GM12878 (cell line): ENCODE measurements at regions not wholly inside any gene's neighbourhood (a gene's known extent, or its start where the extent isn't known, plus 50 kb on each side); places are given as distances from the start of the nearest gene placed in this dataset.

Experiments used
- ATAC-seq: fragments of 200-7000 bp; cut with Tn5 transposase; 3 replicates; pipeline ENCODE4 v1.9.1; 2020; ENCODE audit warnings: mild to moderate bottlenecking, moderate library complexity
- BruUV-seq: library from RNA; stranded (reverse); fragments of 400-500 nt; replicated peaks from 2 replicates; lab custom pipeline; 2021; lab: Mats Ljungman, UMichigan
- CTCF ChIA-PET: fragments of 300-600 bp; sonication (Branson Sonifier 250); formaldehyde crosslinking; extraction: SDS; loops from one replicate; lab custom pipeline; 2021; ENCODE audit warnings: inconsistent platforms; lab: Yijun Ruan, JAX
- POLR2A ChIA-PET: fragments of 350-600 bp; formaldehyde crosslinking; extraction: SDS; loops from one replicate; lab custom pipeline; 2021; ENCODE audit warnings: inconsistent platforms; lab: Charles Lee
- RAD21 ChIA-PET: fragments of 300-600 bp; sonication (Branson Sonifier 250); formaldehyde crosslinking; loops from one replicate; lab custom pipeline; 2023; ENCODE audit warnings: antibody characterized with exemption; ENCODE audit not compliant: unreplicated experiment; lab: Charles Lee
- SMC1A ChIA-PET: fragments of 300-600 bp; sonication (Branson Sonifier 250); formaldehyde crosslinking; loops from one replicate; lab custom pipeline; 2023; ENCODE audit not compliant: unreplicated experiment, uncharacterized antibody; lab: Charles Lee
- DNase-seq: peaks from one replicate; pipeline ENCODE4 v3.0.0-alpha.2; 2011; ENCODE audit warnings: low read depth, low spot score
- FAIRE-seq: peaks from 3 replicates; lab custom pipeline; 2011; peaks lifted over from hg19 to GRCh38; lab: Jason Lieb, UNC
- H2AFZ ChIP-seq: 2 replicates; pipeline ENCODE4 v1.6.0; 2011; ENCODE audit warnings: low read depth, low read length, control low read depth; ENCODE audit not compliant: control insufficient read depth
- H3K27ac ChIP-seq: 2 replicates; pipeline ENCODE4 v1.5.1; 2011; ENCODE audit warnings: control low read depth; ENCODE audit not compliant: control insufficient read depth, insufficient read depth
- H3K27me3 ChIP-seq, 2 experiments: replicated peaks in 1 of 2; 2 replicates each; pipeline versions ENCODE4 v1.6.0 to v1.6.1; 2011; ENCODE audit warnings: low read length in 1 of 2; ENCODE audit not compliant: control insufficient read depth in 2 of 2, insufficient read depth in 2 of 2
- H3K36me3 ChIP-seq, 2 experiments: 2 replicates each; pipeline ENCODE4 v1.5.1; 2011; ENCODE audit warnings: low read length in 1 of 2; ENCODE audit not compliant: control insufficient read depth in 2 of 2, insufficient read depth in 2 of 2
- H3K4me1 ChIP-seq: 2 replicates; pipeline ENCODE4 v1.6.1; 2011; ENCODE audit warnings: mild to moderate bottlenecking, low read length, moderate library complexity, mixed read lengths; ENCODE audit not compliant: control insufficient read depth, insufficient read depth
- H3K4me2 ChIP-seq: 2 replicates; pipeline ENCODE4 v1.6.0; 2011; ENCODE audit warnings: control low read depth; ENCODE audit not compliant: control insufficient read depth, insufficient read depth
- H3K4me3 ChIP-seq: fragments of 200-600 bp; sonication (generic); 2 replicates; pipeline ENCODE4 v1.5.1; 2016
- H3K79me2 ChIP-seq: 2 replicates; pipeline ENCODE4 v1.6.0; 2011; ENCODE audit warnings: low read length; ENCODE audit not compliant: control insufficient read depth, insufficient read depth
- H3K9ac ChIP-seq: 2 replicates; pipeline ENCODE4 v1.8.0; 2011; ENCODE audit warnings: low read length, control low read depth, mixed read lengths; ENCODE audit not compliant: control insufficient read depth, insufficient read depth
- H3K9me3 ChIP-seq: replicated peaks from 3 replicates; pipeline ENCODE4 v1.5.1; 2011; ENCODE audit warnings: mild to moderate bottlenecking, low read length; ENCODE audit not compliant: control insufficient read depth, insufficient read depth
- H4K20me1 ChIP-seq: 2 replicates; pipeline ENCODE4 v1.6.0; 2011; ENCODE audit not compliant: control insufficient read depth, insufficient read depth
- ATF7 ChIP-seq: fragments of 450-650 bp; IDR thresholded peaks from 2 replicates; pipeline ENCODE4 v1.6.1; 2016; ENCODE audit warnings: low read depth, mild to moderate bottlenecking
- BMI1 ChIP-seq: fragments of 450-650 bp; IDR thresholded peaks from 2 replicates; pipeline ENCODE4 v1.6.1; 2016; ENCODE audit warnings: mild to moderate bottlenecking, moderate library complexity, borderline replicate concordance
- EGR1 ChIP-seq, 2 experiments: IDR thresholded peaks; 1 replicate in 1 of 2; 2 replicates in 1 of 2; pipeline ENCODE4 v1.6.1; 2011 to 2012; ENCODE audit warnings: low read depth in 2 of 2, low read length in 2 of 2, borderline replicate concordance in 1 of 2, mild to moderate bottlenecking in 1 of 2, moderate library complexity in 1 of 2
- EP300 ChIP-seq, 2 experiments: fragments of 150-350 bp in 1 of 2; IDR thresholded peaks; 2 replicates each; pipeline ENCODE4 v1.6.1; 2011 to 2012; ENCODE audit warnings: low read depth in 2 of 2, low read length in 2 of 2, borderline replicate concordance in 1 of 2, improper control_type of control experiment in 1 of 2, inconsistent platforms in 1 of 2; ENCODE audit not compliant: control insufficient read depth in 1 of 2
- EZH2 ChIP-seq: IDR thresholded peaks from 2 replicates; pipeline ENCODE4 v1.6.1; 2012; ENCODE audit warnings: low read depth, mild to moderate bottlenecking, control low read depth, inconsistent platforms, low read length, borderline replicate concordance; ENCODE audit not compliant: control insufficient read depth
- HCFC1 ChIP-seq: fragments of 150-350 bp; IDR thresholded peaks from 2 replicates; pipeline ENCODE4 v1.6.1; 2014; ENCODE audit warnings: low read length
- IKZF1 ChIP-seq: fragments of 450-650 bp; conservative IDR thresholded peaks from 2 replicates; pipeline ENCODE4 v1.6.1; 2017; ENCODE audit warnings: antibody characterized with exemption, mild to moderate bottlenecking
- MYB ChIP-seq: fragments of 150-350 bp; IDR thresholded peaks from 2 replicates; pipeline ENCODE4 v1.6.1; 2014; ENCODE audit warnings: mild to moderate bottlenecking, low read depth, low read length, borderline replicate concordance
- PML ChIP-seq: IDR thresholded peaks from 2 replicates; pipeline ENCODE4 v1.6.1; 2012; ENCODE audit warnings: low read length, inconsistent platforms
- POU2F2 ChIP-seq: IDR thresholded peaks from 3 replicates; pipeline ENCODE4 v1.6.1; 2011; ENCODE audit warnings: low read depth, mild to moderate bottlenecking, low read length, borderline replicate concordance
- RBBP5 ChIP-seq: fragments of 200-600 bp; sonication (generic); conservative IDR thresholded peaks from 2 replicates; pipeline ENCODE4 v1.6.1; 2016
- SIN3A ChIP-seq: IDR thresholded peaks from 2 replicates; pipeline ENCODE4 v1.6.1; 2012; ENCODE audit warnings: low read depth, low read length, improper control_type of control experiment
- SP1 ChIP-seq: IDR thresholded peaks from one replicate; pipeline ENCODE4 v1.6.1; 2011; ENCODE audit warnings: low read depth, low read length
- SREBF2 ChIP-seq: IDR thresholded peaks from 2 replicates; pipeline ENCODE4 v1.6.1; 2012; ENCODE audit warnings: mild to moderate bottlenecking, low read length
- STAT1 ChIP-seq: fragments of 450-650 bp; conservative IDR thresholded peaks from 2 replicates; pipeline ENCODE4 v1.6.1; 2014; ENCODE audit warnings: antibody characterized with exemption, mild to moderate bottlenecking
- SUZ12 ChIP-seq: fragments of 200-600 bp; sonication (generic); IDR thresholded peaks from one replicate; pipeline ENCODE4 v1.6.1; 2018; ENCODE audit warnings: antibody characterized with exemption, mild to moderate bottlenecking; ENCODE audit not compliant: unreplicated experiment
- TBL1XR1 ChIP-seq: IDR thresholded peaks from 2 replicates; pipeline ENCODE4 v1.6.1; 2012; ENCODE audit warnings: low read depth, low read length, improper control_type of control experiment
- TCF3 ChIP-seq: IDR thresholded peaks from 2 replicates; pipeline ENCODE4 v1.6.1; 2012; ENCODE audit warnings: low read depth, mild to moderate bottlenecking, low read length, borderline replicate concordance; ENCODE audit not compliant: insufficient read depth
- ZNF217 ChIP-seq: fragments of 450-650 bp; IDR thresholded peaks from 2 replicates; pipeline ENCODE4 v1.6.1; 2017; ENCODE audit warnings: antibody characterized with exemption, mild to moderate bottlenecking
- WGBS: methylation state at CpG from one replicate; pipeline ENCODE4 v1.1.6; 2016; ENCODE audit warnings: low lambda C conversion rate; ENCODE audit not compliant: insufficient replicate concordance, insufficient coverage; ENCODE audit errors: missing lambda C conversion rate; 5-methylcytosine and 5-hydroxymethylcytosine counted together
- in situ Hi-C: fragments of 300-500 bp; cut with MboI; formaldehyde crosslinking; loops from 9 replicates; pipeline ENCODE4 v1.14.3; 2018; ENCODE audit warnings: mixed read lengths
- intact Hi-C: fragments of 100-400 bp; cut with micrococcal nuclease; formaldehyde crosslinking; loops from one replicate; pipeline ENCODE4 v1.14.2; 2022; ENCODE audit not compliant: unreplicated experiment

DNA sequence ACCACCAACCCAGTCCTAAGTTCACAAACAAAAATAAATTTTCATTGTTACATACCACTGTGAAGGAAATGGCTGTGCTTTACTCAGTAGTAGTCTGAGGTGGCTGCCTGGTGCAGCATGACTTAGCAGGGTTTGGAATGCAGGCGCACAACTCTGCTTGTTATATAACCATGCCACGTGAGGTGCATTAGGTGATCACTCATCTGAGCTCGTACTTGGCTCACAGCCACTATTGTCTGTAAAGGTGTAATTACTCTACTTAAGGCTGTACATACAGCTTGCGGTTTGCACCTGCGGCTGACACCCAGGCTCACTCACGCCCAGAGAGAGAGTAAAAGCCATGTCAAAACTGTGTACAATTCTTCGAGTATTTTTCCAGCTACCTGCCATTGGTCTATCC, 599.4 kb downstream of the LTN1 start:
- ChIA-PET POLR2A (no interaction called here), SMC1A (no interaction called here), CTCF (no interaction called here), RAD21 (no interaction called here)
- Histone ChIP-seq H3K4me1 (no peaks in the 10 kb centered on the region), H3K4me2 (no peak overlapping the region), H3K27ac (no peak overlapping the region), H3K27me3 (no peaks in the 10 kb centered on the region), H2AFZ (no peak overlapping the region), H3K4me3 (no peak overlapping the region), H3K9ac (no peak overlapping the region), H3K36me3 (no peaks in the 10 kb centered on the region), H3K79me2 (no peaks in the 10 kb centered on the region), H3K9me3 (no peaks in the 10 kb centered on the region; the same call in 2 of the 3 replicates), H4K20me1 (no peaks in the 10 kb centered on the region)
- in situ Hi-C loops (no loop called here), intact Hi-C loops (no loop called here)
- TF ChIP-seq SP1: no peak
- TF ChIP-seq RBBP5: no peak
- no peak for TF ChIP-seq STAT1
- TF ChIP-seq SIN3A: no peak
- no peak for TF ChIP-seq POU2F2
- no peak for TF ChIP-seq BMI1
- no peak for FAIRE-seq
- no peak for ATAC-seq
- 25% methylated on average over 7 of the region's 7 CpGs for WGBS
- no TSS peak for BruUV-seq
- no peak for DNase-seq

DNA sequence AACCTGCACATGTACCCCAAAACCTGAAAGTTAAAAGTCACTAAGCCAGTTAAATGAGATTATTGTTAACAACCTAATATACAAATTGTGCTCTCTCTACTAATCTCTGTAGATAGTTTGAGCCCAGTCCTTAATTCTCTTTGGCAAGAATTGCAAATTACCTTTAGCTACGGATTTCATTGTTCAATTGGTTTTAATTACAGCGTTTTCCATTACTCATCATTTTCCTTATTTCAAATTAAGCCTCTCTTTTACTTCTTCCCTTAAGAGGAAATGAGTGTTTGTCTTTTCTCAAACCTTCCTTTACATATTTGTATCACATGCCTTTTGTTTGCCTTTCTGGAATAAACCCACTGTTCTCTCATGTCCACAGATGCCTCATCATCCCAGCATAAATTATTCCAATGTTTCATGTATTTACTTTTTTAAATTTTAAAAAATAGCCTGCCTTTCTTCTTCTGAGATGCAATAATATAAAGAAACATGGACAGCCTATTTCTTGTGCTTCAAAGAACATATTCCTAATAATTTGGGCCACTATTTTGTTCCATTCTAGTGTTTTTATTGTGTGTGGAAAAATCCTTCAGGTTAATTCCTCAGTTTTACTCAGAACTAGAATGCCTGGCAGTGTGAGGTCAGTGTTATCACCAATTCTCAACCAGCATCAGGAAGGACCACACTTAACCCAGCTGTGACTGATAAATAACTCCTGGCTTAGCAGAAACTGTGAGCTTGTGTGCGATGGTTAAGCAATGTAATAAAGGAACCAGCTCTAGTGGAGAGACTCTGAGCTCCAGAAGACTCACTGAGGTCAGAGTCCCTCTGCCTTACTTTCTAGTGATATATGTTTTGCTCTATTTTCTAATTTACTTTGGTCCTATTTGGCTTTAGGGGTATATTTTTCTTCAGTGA, 600.5 kb downstream of the LTN1 start:
- TF ChIP-seq SUZ12: no peak
- no peak for TF ChIP-seq MYB
- no peak for TF ChIP-seq EZH2
- TF ChIP-seq ZNF217: no peak
- no peak for TF ChIP-seq ATF7
- TF ChIP-seq EGR1 (IDR thresholded peaks at IDR 0.05; ENCODE audit: borderline replicate concordance in 1 of 2, low read depth in 2 of 2, low read length in 2 of 2): no peak
- TF ChIP-seq TBL1XR1: no peak
- TF ChIP-seq TCF3: no peak
- no peak for TF ChIP-seq EP300 (IDR thresholded peaks at IDR 0.05; ENCODE audit: borderline replicate concordance in 1 of 2, control insufficient read depth in 1 of 2, low read depth in 2 of 2, low read length in 2 of 2)
- TF ChIP-seq SREBF2: no peak
- no peak for TF ChIP-seq HCFC1
- no peak for TF ChIP-seq PML
- no peak for TF ChIP-seq IKZF1
- ChIA-PET RAD21 (no interaction called here), CTCF (no interaction called here), POLR2A (no interaction called here), SMC1A (no interaction called here)
- BruUV-seq: no TSS peak
- Histone ChIP-seq H3K9ac (no peak overlapping the region), H3K79me2 (no peaks in the 10 kb centered on the region), H3K9me3 (no peaks in the 10 kb centered on the region; the same call in 2 of the 3 replicates), H3K27me3 (no peaks in the 10 kb centered on the region), H2AFZ (no peak overlapping the region), H3K4me1 (no peaks in the 10 kb centered on the region), H3K27ac (no peak overlapping the region), H3K4me2 (no peak overlapping the region), H3K4me3 (no peak overlapping the region), H4K20me1 (no peaks in the 10 kb centered on the region), H3K36me3 (no peaks in the 10 kb centered on the region)
- in situ Hi-C loops (no loop called here), intact Hi-C loops (no loop called here)
- FAIRE-seq (no peak), ATAC-seq (no peak), DNase-seq (no peak)
- 9% methylated on average over 3 of the region's 3 CpGs for WGBS
